Activated naive CD4-positive, alpha-beta T cell treated with anti-CD3 and anti-CD28 coated beads, Interleukin-2, amount 50 U/mL, for 16 hours (primary cell): ENCODE measurements at regions not wholly inside any gene's neighbourhood (a gene's known extent, or its start where the extent isn't known, plus 50 kb on each side); places are given as distances from the start of the nearest gene placed in this dataset.

Source experiments
- DNase-seq: peaks from one replicate; pipeline ENCODE4 v3.0.0-alpha.2; 2020

GRCh38 chr10:69684020-69684980 lies 54.3 kb downstream of the FAM241B start:
- DNase-seq, result no peak

GRCh38 chr10:69684981-69685353 lies 54.9 kb downstream of the FAM241B start:
- no peak for DNase-seq

- DNase-seq, result no peak
Measured at GRCh38 chr10:69685426-69685801, 55.4 kb downstream of the FAM241B start.

GRCh38 chr10:69685802-69686585 lies 55.9 kb downstream of the FAM241B start:
- no peak for DNase-seq

- no peak for DNase-seq
Measured at GRCh38 chr10:69686866-69687265, 56.8 kb downstream of the FAM241B start.

GRCh38 chr10:69687426-69687825 lies 57.4 kb downstream of the FAM241B start:
- DNase-seq, result no peak

- no peak for DNase-seq
Measured at GRCh38 chr10:69692267-69692666, 62.2 kb downstream of the FAM241B start.

- DNase-seq, result no peak
Measured at GRCh38 chr10:69692891-69693290, 62.8 kb downstream of the FAM241B start.

GRCh38 chr10:69693886-69694285 lies 63.8 kb downstream of the FAM241B start:
- DNase-seq, result no peak

- no peak for DNase-seq
Measured at GRCh38 chr10:69696073-69696731, 66.2 kb downstream of the FAM241B start.

- DNase-seq, result no peak
Measured at GRCh38 chr10:69697006-69697405, 67.0 kb downstream of the FAM241B start.

GRCh38 chr10:69703256-69703655 lies 73.2 kb downstream of the FAM241B start:
- DNase-seq, result no peak

GRCh38 chr10:69703766-69704630 lies 74.0 kb downstream of the FAM241B start:
- DNase-seq, result no peak

- no peak for DNase-seq
Measured at GRCh38 chr10:69709366-69709941, 79.4 kb downstream of the FAM241B start.

GRCh38 chr10:69710008-69710888 lies 80.2 kb downstream of the FAM241B start:
- no peak for DNase-seq

GRCh38 chr10:69712342-69712741 lies 82.3 kb downstream of the FAM241B start:
- no peak for DNase-seq

GRCh38 chr10:69714572-69714971 lies 84.5 kb downstream of the FAM241B start:
- no peak for DNase-seq

- no peak for DNase-seq
Measured at GRCh38 chr10:69715156-69715898, 85.3 kb downstream of the FAM241B start.

GRCh38 chr10:69715899-69716606 lies 85.7 kb upstream of the COL13A1 start:
- no peak for DNase-seq
